ENCODE measurements at regions not wholly inside any gene's neighbourhood (a gene's known extent, or its start where the extent isn't known, plus 50 kb on each side); places are given as distances from the start of the nearest gene placed in this dataset.
A peak's percentile ranks its signal among the peaks of the same experiment; 100 is the strongest.

DNA sequence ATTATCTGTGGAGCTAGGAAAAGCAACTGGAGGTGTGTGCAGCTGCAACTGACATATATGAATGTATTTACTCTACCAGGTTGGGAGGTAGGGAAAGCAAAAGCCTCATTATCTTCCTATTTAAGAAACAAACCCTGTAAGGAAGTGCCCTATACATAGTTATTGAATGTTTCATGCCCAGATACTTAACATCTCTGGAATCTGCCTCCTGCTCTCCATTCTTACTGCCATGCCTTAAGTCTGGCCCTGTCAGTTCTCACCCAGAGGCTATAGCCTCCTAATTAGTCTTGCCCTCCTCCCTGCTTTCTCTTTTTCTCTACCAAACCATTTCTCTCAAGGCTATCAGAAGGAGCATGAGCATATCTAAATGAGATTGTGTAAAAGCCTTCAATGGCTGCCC lies 542.6 kb upstream of the LRRN3 start:
- dilution Hi-C loops (cut with HindIII; ENCODE audit: low sequenced_read_pairs, unreplicated experiment) (no loop called here), intact Hi-C loops (cut with micrococcal nuclease) (no loop called here), in situ Hi-C loops (cut with MboI; ENCODE audit: low sequenced_read_pairs) (no loop called here)
- H2AK5ac ChIP-seq (ENCODE audit: low read depth, low read length): no peak overlapping the region; the same call in 1 of the 2 replicates
- H4K8ac ChIP-seq (ENCODE audit: low read depth in 2 of 2, low read length in 2 of 2): peak overlapping the region in 1 of 2 experiments; percentile 54; a peak in 2 of 4 replicates
- no peak overlapping the region for H3K4me3 ChIP-seq (ENCODE audit: insufficient read depth, low read depth, low read length)
- H3K4ac ChIP-seq (ENCODE audit: low read depth, low read length): no peak overlapping the region; the same call in 1 of the 2 replicates
- H3K18ac ChIP-seq (ENCODE audit: low read depth, low read length): peak overlapping the region; percentile 71; the same call in 1 of the 2 replicates
- peak overlapping the region; percentile 81; the same call in 1 of the 3 replicates for H2BK15ac ChIP-seq (ENCODE audit: low read depth, low read length)
- peak overlapping the region; percentile 70 for H4K91ac ChIP-seq (ENCODE audit: insufficient read depth, low read depth, low read length)
- no peak overlapping the region for H3K56ac ChIP-seq (ENCODE audit: extremely low read depth, insufficient read depth, low read length)
- H2AFZ ChIP-seq (replicated peaks; ENCODE audit: low read length, poor library complexity): no peak overlapping the region
- peak overlapping the region; percentile 80 for H2BK5ac ChIP-seq (ENCODE audit: low read depth, low read length, poor library complexity, severe bottlenecking)
- H3K36me3 ChIP-seq (ENCODE audit: control insufficient read depth, insufficient read depth, low read length): no peaks in the 10 kb centered on the region; the same call in 1 of the 2 replicates
- H4K5ac ChIP-seq (ENCODE audit: low read depth, low read length): peak overlapping the region; percentile 35; the same call in 1 of the 2 replicates
- H3K14ac ChIP-seq (replicated peaks; ENCODE audit: low read depth, low read length): peak overlapping the region; percentile 50
- H3K9me1 ChIP-seq (ENCODE audit: insufficient read depth, low read length): no peaks in the 10 kb centered on the region
- no peaks in the 10 kb centered on the region; a peak in 1 of 4 replicates for H3K79me1 ChIP-seq (ENCODE audit: low read depth in 1 of 2, low read length in 2 of 2)
- ATAC-seq (ENCODE audit: low read depth): peak; percentile 56
- DNase-seq: peak; percentile 24
- peak overlapping the region; percentile 80 for H2BK20ac ChIP-seq (ENCODE audit: low read depth, low read length)
- H3K23ac ChIP-seq (ENCODE audit: low read depth, low read length): no peak overlapping the region
- BruUV-seq (replicated peaks): no TSS peak
- H3K9ac ChIP-seq (ENCODE audit: low read depth, low read length): no peak overlapping the region
- peak overlapping the region; percentile 76 for H2BK120ac ChIP-seq (ENCODE audit: low read depth, low read length)
- CTCF ChIA-PET: no interaction called here
- H3K4me1 ChIP-seq (ENCODE audit: control insufficient read depth, insufficient read depth, low read length): peaks cover 8% of the 10 kb centered on the region; the same call in 1 of the 2 replicates
- H3K27me3 ChIP-seq (ENCODE audit: control insufficient read depth, insufficient read depth, low read length): no peaks in the 10 kb centered on the region
- POLR2A ChIA-PET (ENCODE audit: unreplicated experiment): no interaction called here
- H3K4me2 ChIP-seq (ENCODE audit: low read depth, low read length): no peak overlapping the region
- H3K27ac ChIP-seq (ENCODE audit: insufficient read depth, low read length): no peak overlapping the region
- no peaks in the 10 kb centered on the region for H4K20me1 ChIP-seq (ENCODE audit: insufficient read depth, low read length)
- TF ChIP-seq SMC3 (IDR thresholded peaks at IDR 0.05; ENCODE audit: low read depth, low read length): no peak
- TF ChIP-seq FOS (IDR thresholded peaks at IDR 0.05; ENCODE audit: low read depth, low read length): no peak
- no peak for TF ChIP-seq CEBPB (IDR thresholded peaks at IDR 0.05; ENCODE audit: low read depth, low read length)
- no peak for TF ChIP-seq MXI1 (IDR thresholded peaks at IDR 0.05; ENCODE audit: borderline replicate concordance, low read depth, low read length)
- peaks cover 10% of the 10 kb centered on the region for H3K9me3 ChIP-seq (ENCODE audit: control insufficient read depth, insufficient read depth, low read length)
- H2AK9ac ChIP-seq (replicated peaks; ENCODE audit: low read depth, low read length, poor library complexity): no peak overlapping the region
